Activated CD4-positive, alpha-beta T cell treated with anti-CD3 and anti-CD28 coated beads for 36 hours (primary cell): ENCODE measurements at regions not wholly inside any gene's neighbourhood (a gene's known extent, or its start where the extent isn't known, plus 50 kb on each side); places are given as distances from the start of the nearest gene placed in this dataset.
A peak's percentile ranks its signal among the peaks of the same experiment; 100 is the strongest.

ENCODE experiments used
- ATAC-seq: fragments of 200-7000 bp; cut with Tn5 transposase; one replicate; pipeline ENCODE4 v1.10.0; 2021; ENCODE audit warnings: mild to moderate bottlenecking, moderate library complexity
- CTCF ChIA-PET: fragments of 350-600 bp; sonication (Branson Sonifier 250); formaldehyde crosslinking; loops from one replicate; lab custom pipeline; 2021; ENCODE audit warnings: antibody characterized with exemption; lab: Charles Lee
- POLR2A ChIA-PET: fragments of 350-600 bp; sonication (Branson Sonifier 250); formaldehyde crosslinking; loops from one replicate; lab custom pipeline; 2021; ENCODE audit warnings: antibody characterized with exemption, inconsistent platforms; lab: Charles Lee
- DNase-seq: peaks from one replicate; pipeline ENCODE4 v3.0.0-alpha.2; 2020
- H3K27ac Mint-ChIP-seq: one replicate; pipeline ENCODE4 v1.8.0; 2021; ENCODE audit warnings: mixed read lengths
- H3K27me3 Mint-ChIP-seq: one replicate; pipeline ENCODE4 v1.8.0; 2021; ENCODE audit warnings: mixed read lengths
- H3K36me3 Mint-ChIP-seq: one replicate; pipeline ENCODE4 v1.8.0; 2021; ENCODE audit warnings: low read depth, mixed read lengths
- H3K4me1 Mint-ChIP-seq: one replicate; pipeline ENCODE4 v1.8.0; 2021; ENCODE audit warnings: mixed read lengths
- H3K4me3 Mint-ChIP-seq: one replicate; pipeline ENCODE4 v1.8.0; 2021; ENCODE audit warnings: mild to moderate bottlenecking, moderate library complexity, mixed read lengths
- H3K9me3 Mint-ChIP-seq: one replicate; pipeline ENCODE4 v1.8.0; 2021; ENCODE audit warnings: low read depth, mixed read lengths
- intact Hi-C, 2 experiments: fragments of 100-400 bp; cut with DNase I in 1 of 2; cut with micrococcal nuclease in 1 of 2; formaldehyde crosslinking; loops; one replicate each; pipeline versions ENCODE4 v1.14.2 to v1.15.1; 2022 to 2024; cut with DNase I, micrococcal nuclease

DNA sequence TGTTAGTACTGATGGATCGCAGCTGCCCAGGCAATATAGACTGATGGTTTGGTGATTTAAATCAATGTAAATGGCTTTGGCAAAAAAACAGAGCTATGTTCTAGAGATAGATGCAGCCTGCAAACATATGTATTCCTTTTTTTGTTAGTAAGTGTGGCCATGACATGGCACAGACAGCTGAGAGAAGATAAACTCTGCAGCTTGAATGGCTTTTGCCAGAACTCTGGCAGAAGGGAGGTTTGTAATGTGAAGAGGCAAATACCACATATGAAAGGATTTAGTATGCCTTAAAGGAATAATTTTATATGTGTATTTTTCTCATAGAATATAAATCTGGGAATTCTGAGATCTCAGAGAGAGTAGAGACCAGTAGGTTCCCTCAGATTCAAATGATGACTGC, 340.2 kb upstream of the DMAC1 start:
- DNase-seq: no peak
- no peaks in the 10 kb centered on the region for H3K36me3 Mint-ChIP-seq
- POLR2A ChIA-PET: no interaction called here
- intact Hi-C loops: no loop called here
- no peaks in the 10 kb centered on the region for H3K9me3 Mint-ChIP-seq
- CTCF ChIA-PET: no interaction called here
- H3K27ac Mint-ChIP-seq: no peak overlapping the region
- ATAC-seq: no peak
- H3K27me3 Mint-ChIP-seq: no peaks in the 10 kb centered on the region
- no peak overlapping the region for H3K4me3 Mint-ChIP-seq
- H3K4me1 Mint-ChIP-seq: no peaks in the 10 kb centered on the region

DNA sequence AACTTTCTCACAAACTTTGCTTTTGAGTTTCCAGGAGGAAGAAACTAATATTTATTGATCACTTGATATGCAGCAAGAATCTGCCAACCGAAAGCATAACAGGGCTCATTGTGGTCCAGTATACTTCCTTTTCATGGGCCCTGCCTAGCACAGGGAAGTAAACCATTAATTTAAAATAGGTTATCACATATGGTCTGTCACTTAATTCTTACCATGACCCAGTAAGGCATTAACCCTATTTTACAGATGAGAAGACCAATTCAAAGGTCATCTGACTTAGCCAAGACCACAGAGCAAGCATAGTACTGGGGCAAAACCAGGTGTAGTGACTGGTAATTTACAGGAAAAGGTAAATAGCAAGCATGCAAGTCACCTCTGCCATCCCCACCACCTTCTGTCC, 336.9 kb upstream of the DMAC1 start:
- CTCF ChIA-PET: interaction anchor here (0.6 kb wide), 1 partner anchor 656 kb away, joined by 3 read pairs; no protein-coding TSS in a partner anchor
- Mint-ChIP-seq H3K27me3 (no peaks in the 10 kb centered on the region), H3K4me3 (no peak overlapping the region), H3K27ac (no peak overlapping the region), H3K4me1 (no peaks in the 10 kb centered on the region), H3K9me3 (no peaks in the 10 kb centered on the region), H3K36me3 (no peaks in the 10 kb centered on the region)
- DNase-seq (no peak), ATAC-seq (no peak)
- intact Hi-C loops: no loop called here
- POLR2A ChIA-PET: no interaction called here

- Mint-ChIP-seq H3K27me3 (no peaks in the 10 kb centered on the region), H3K36me3 (no peaks in the 10 kb centered on the region), H3K27ac (no peak overlapping the region), H3K4me1 (no peaks in the 10 kb centered on the region), H3K4me3 (no peak overlapping the region), H3K9me3 (no peaks in the 10 kb centered on the region)
- DNase-seq (no peak), ATAC-seq (no peak)
- ChIA-PET POLR2A (no interaction called here), CTCF (no interaction called here)
- intact Hi-C loops: no loop called here
These were observed 335.1 kb upstream of the DMAC1 start for GRCh38 chr9:8134635-8135034.

- Mint-ChIP-seq H3K9me3 (no peaks in the 10 kb centered on the region), H3K27ac (no peak overlapping the region)
- intact Hi-C loops: no loop called here
These were observed 334.0 kb upstream of the DMAC1 start for GRCh38 chr9:8133606-8134005.

GRCh38 chr9:8115570-8115969, 316.0 kb upstream of the DMAC1 start:
- H3K27ac Mint-ChIP-seq: peak overlapping the region; percentile 40
- H3K9me3 Mint-ChIP-seq: no peaks in the 10 kb centered on the region
- ChIA-PET CTCF (interaction anchor here (1.4 kb wide), 1 partner anchor 18 kb away, joined by 3 read pairs; no protein-coding TSS in a partner anchor), POLR2A (no interaction called here)
- peaks cover 21% of the 10 kb centered on the region for H3K4me1 Mint-ChIP-seq
- intact Hi-C loops: loop anchor here (1.0 to 10.0 kb wide), 2 partner anchors 139 to 141 kb away; no protein-coding TSS in a partner anchor
- DNase-seq: peak; percentile 13
- H3K27me3 Mint-ChIP-seq: no peaks in the 10 kb centered on the region
- H3K4me3 Mint-ChIP-seq: no peak overlapping the region
- peaks cover 1% of the 10 kb centered on the region for H3K36me3 Mint-ChIP-seq
- peak; percentile 80 for ATAC-seq

More at GRCh38 chr9:8133606-8134005, 334.0 kb upstream of the DMAC1 start:
- H3K4me1 Mint-ChIP-seq: no peaks in the 10 kb centered on the region
- ChIA-PET CTCF (interaction anchor here (0.5 to 0.8 kb wide), 3 partner anchors 17 to 1425 kb away, joined by 3 read pairs; no protein-coding TSS in a partner anchor), POLR2A (no interaction called here)
- no peaks in the 10 kb centered on the region for H3K27me3 Mint-ChIP-seq
- DNase-seq (no peak), ATAC-seq (no peak)
- no peak overlapping the region for H3K4me3 Mint-ChIP-seq
- no peaks in the 10 kb centered on the region for H3K36me3 Mint-ChIP-seq

GRCh38 chr9:8114826-8115225, 315.2 kb upstream of the DMAC1 start:
- DNase-seq (no peak), ATAC-seq (peak; percentile 69)
- Mint-ChIP-seq H3K36me3 (peaks cover 1% of the 10 kb centered on the region), H3K9me3 (no peaks in the 10 kb centered on the region), H3K4me1 (peaks cover 21% of the 10 kb centered on the region), H3K27ac (peak overlapping the region; percentile 34), H3K27me3 (no peaks in the 10 kb centered on the region), H3K4me3 (no peak overlapping the region)
- CTCF ChIA-PET: no interaction called here
- POLR2A ChIA-PET: interaction anchor here (0.7 kb wide), 1 partner anchor 138 kb away, joined by 3 read pairs; no protein-coding TSS in a partner anchor
- intact Hi-C loops: loop anchor here (1.0 to 10.0 kb wide), 2 partner anchors 139 to 140 kb away; no protein-coding TSS in a partner anchor

GRCh38 chr9:8106362-8106761, 306.8 kb upstream of the DMAC1 start:
- POLR2A ChIA-PET: no interaction called here
- ATAC-seq: no peak
- CTCF ChIA-PET: interaction anchor here (0.9 to 1.0 kb wide), 2 partner anchors 11 to 12 kb away, joined by 3 read pairs; no protein-coding TSS in a partner anchor

DNA sequence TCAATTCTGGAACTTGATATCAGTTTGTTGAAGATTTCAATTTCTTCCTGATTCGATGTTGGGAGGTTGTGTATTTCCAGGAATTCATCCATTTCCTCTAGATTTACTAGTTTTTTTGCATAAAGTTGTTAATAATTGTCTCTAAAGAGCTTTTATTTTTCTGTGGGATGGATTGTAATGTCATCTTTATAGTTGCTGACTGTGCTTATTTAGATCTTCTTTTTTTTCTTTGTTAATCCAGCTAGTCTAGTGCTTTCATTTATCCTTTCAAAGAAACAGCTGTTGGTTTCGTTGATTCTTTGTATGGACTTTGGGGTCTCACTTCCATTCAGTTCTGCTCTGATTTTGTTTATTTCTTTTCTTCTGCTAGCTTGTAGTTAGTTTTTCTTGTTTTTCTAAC, 302.0 kb upstream of the DMAC1 start:
- Mint-ChIP-seq H3K27me3 (no peaks in the 10 kb centered on the region), H3K36me3 (no peaks in the 10 kb centered on the region), H3K4me1 (no peaks in the 10 kb centered on the region), H3K4me3 (no peak overlapping the region), H3K9me3 (peaks cover 4% of the 10 kb centered on the region), H3K27ac (no peak overlapping the region)
- ATAC-seq: no peak
- DNase-seq: no peak
- intact Hi-C loops: no loop called here
- POLR2A ChIA-PET: no interaction called here
- CTCF ChIA-PET: interaction anchor here (1.0 kb wide), 1 partner anchor 9 kb away, joined by 3 read pairs; no protein-coding TSS in a partner anchor

More at GRCh38 chr9:8106362-8106761, 306.8 kb upstream of the DMAC1 start:
- Mint-ChIP-seq H3K9me3 (no peaks in the 10 kb centered on the region), H3K4me1 (no peaks in the 10 kb centered on the region), H3K27ac (no peak overlapping the region), H3K4me3 (no peak overlapping the region), H3K36me3 (no peaks in the 10 kb centered on the region), H3K27me3 (peaks cover 2% of the 10 kb centered on the region)
- intact Hi-C loops: no loop called here
- DNase-seq: no peak

GRCh38 chr9:8096091-8096490, 296.5 kb upstream of the DMAC1 start:
- ATAC-seq (no peak), DNase-seq (no peak)
- H3K4me3 Mint-ChIP-seq: no peak overlapping the region
- no peaks in the 10 kb centered on the region for H3K27me3 Mint-ChIP-seq
- CTCF ChIA-PET: no interaction called here
- no peak overlapping the region for H3K27ac Mint-ChIP-seq
- intact Hi-C loops: no loop called here
- POLR2A ChIA-PET: no interaction called here
- H3K9me3 Mint-ChIP-seq: peaks cover 4% of the 10 kb centered on the region
- no peaks in the 10 kb centered on the region for H3K36me3 Mint-ChIP-seq
- no peaks in the 10 kb centered on the region for H3K4me1 Mint-ChIP-seq

- Mint-ChIP-seq H3K36me3 (no peaks in the 10 kb centered on the region), H3K4me1 (no peaks in the 10 kb centered on the region), H3K27ac (no peak overlapping the region), H3K4me3 (no peak overlapping the region), H3K27me3 (no peaks in the 10 kb centered on the region), H3K9me3 (peaks cover 4% of the 10 kb centered on the region)
- POLR2A ChIA-PET: no interaction called here
- CTCF ChIA-PET: no interaction called here
- intact Hi-C loops: no loop called here
- ATAC-seq (no peak), DNase-seq (no peak)
These were observed 296.1 kb upstream of the DMAC1 start for GRCh38 chr9:8095672-8096086.

DNA sequence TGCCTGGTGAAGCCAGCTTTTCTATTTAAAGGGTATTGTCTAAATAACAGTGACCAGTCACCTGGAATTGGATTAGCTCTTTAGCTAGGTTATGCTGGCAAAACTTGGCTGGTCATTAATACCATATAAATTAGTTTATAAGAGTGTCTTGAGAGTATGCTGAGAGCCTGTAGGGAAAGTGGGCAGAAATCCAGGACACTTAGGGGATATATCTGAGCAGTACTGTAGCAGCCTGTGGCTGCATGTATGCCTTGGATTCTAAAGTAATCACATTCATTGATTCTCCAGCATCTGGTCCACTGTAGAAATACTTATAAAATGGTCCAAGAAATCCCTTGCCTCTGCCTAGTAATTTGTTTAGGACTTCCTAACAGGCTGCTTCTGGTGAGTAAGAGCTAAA, 288.9 kb upstream of the DMAC1 start:
- H3K36me3 Mint-ChIP-seq: no peaks in the 10 kb centered on the region
- no peak overlapping the region for H3K4me3 Mint-ChIP-seq
- no peak for DNase-seq
- no peaks in the 10 kb centered on the region for H3K4me1 Mint-ChIP-seq
- H3K27ac Mint-ChIP-seq: no peak overlapping the region
- intact Hi-C loops: no loop called here
- POLR2A ChIA-PET: no interaction called here
- CTCF ChIA-PET: no interaction called here
- no peak for ATAC-seq
- H3K9me3 Mint-ChIP-seq: no peaks in the 10 kb centered on the region
- H3K27me3 Mint-ChIP-seq: no peaks in the 10 kb centered on the region

GRCh38 chr9:8085986-8086385, 286.4 kb upstream of the DMAC1 start:
- CTCF ChIA-PET: no interaction called here
- POLR2A ChIA-PET: no interaction called here
- Mint-ChIP-seq H3K36me3 (no peaks in the 10 kb centered on the region), H3K9me3 (no peaks in the 10 kb centered on the region), H3K4me1 (no peaks in the 10 kb centered on the region), H3K27me3 (no peaks in the 10 kb centered on the region), H3K4me3 (no peak overlapping the region), H3K27ac (no peak overlapping the region)
- intact Hi-C loops: no loop called here
- DNase-seq: no peak
- ATAC-seq: no peak
